Calu3 (cell line): ENCODE measurements at regions not wholly inside any gene's neighbourhood (a gene's known extent, or its start where the extent isn't known, plus 50 kb on each side); places are given as distances from the start of the nearest gene placed in this dataset.
"Not testable (repeated sequence)": the region's sequence is repeated elsewhere in the genome, so short reads cannot be mapped to it uniquely, and the experiment has no call there.

ENCODE experiments used
- BruUV-seq: library from RNA; stranded (reverse); fragments of 400-500 nt; replicated peaks from 2 replicates; lab custom pipeline; 2021; lab: Mats Ljungman, UMichigan
- CTCF ChIA-PET: fragments of 300-600 bp; sonication (Branson Sonifier 250); formaldehyde crosslinking; loops from one replicate; lab custom pipeline; 2022; ENCODE audit warnings: antibody characterized with exemption; lab: Charles Lee
- DNase-seq: peaks from one replicate; pipeline ENCODE4 v3.0.0; 2022
- H3K27ac Mint-ChIP-seq: one replicate; pipeline ENCODE4 v1.8.0; 2022; ENCODE audit warnings: mixed read lengths; ENCODE audit not compliant: unreplicated experiment
- H3K27me3 Mint-ChIP-seq: one replicate; pipeline ENCODE4 v1.8.0; 2022; ENCODE audit warnings: mixed read lengths; ENCODE audit not compliant: unreplicated experiment
- H3K36me3 Mint-ChIP-seq: one replicate; pipeline ENCODE4 v1.8.0; 2022; ENCODE audit warnings: mild to moderate bottlenecking, moderate library complexity, mixed read lengths; ENCODE audit not compliant: insufficient read depth, unreplicated experiment
- H3K4me1 Mint-ChIP-seq: one replicate; pipeline ENCODE4 v1.8.0; 2022; ENCODE audit warnings: mild to moderate bottlenecking, low read depth, mixed read lengths; ENCODE audit not compliant: unreplicated experiment
- H3K4me3 Mint-ChIP-seq: one replicate; pipeline ENCODE4 v1.8.0; 2022; ENCODE audit warnings: mild to moderate bottlenecking, low read depth, moderate library complexity, mixed read lengths; ENCODE audit not compliant: unreplicated experiment
- H3K9me3 Mint-ChIP-seq: one replicate; pipeline ENCODE4 v1.8.0; 2022; ENCODE audit warnings: low read depth, mixed read lengths; ENCODE audit not compliant: unreplicated experiment
- CTCF ChIP-seq: fragments of 200-600 bp; IDR thresholded peaks from one replicate; pipeline ENCODE4 v1.8.0; 2022; ENCODE audit warnings: antibody characterized with exemption; ENCODE audit not compliant: unreplicated experiment
- intact Hi-C: fragments of 100-400 bp; cut with micrococcal nuclease; formaldehyde crosslinking; loops from one replicate; pipeline ENCODE4 v1.10.0; 2022; ENCODE audit not compliant: unreplicated experiment

- Mint-ChIP-seq H3K9me3 (no peaks in the 10 kb centered on the region), H3K4me3 (no peak overlapping the region), H3K36me3 (no peaks in the 10 kb centered on the region), H3K27me3 (peaks cover 14% of the 10 kb centered on the region), H3K4me1 (no peaks in the 10 kb centered on the region), H3K27ac (no peak overlapping the region)
- intact Hi-C loops = no loop called here
- CTCF ChIA-PET = interaction anchor here (0.6 kb wide), 1 partner anchor 191 kb away, joined by 3 read pairs; no protein-coding TSS in a partner anchor
- peak; percentile 21 for DNase-seq
- BruUV-seq = no TSS peak
- no peak for TF ChIP-seq CTCF
These were observed 109.8 kb downstream of the GOSR1 start for GRCh38 chr17:30586818-30587595.

- H3K27ac Mint-ChIP-seq = no peak overlapping the region
- TF ChIP-seq CTCF = no peak
- no peaks in the 10 kb centered on the region for H3K36me3 Mint-ChIP-seq
- peaks cover 14% of the 10 kb centered on the region for H3K27me3 Mint-ChIP-seq
- intact Hi-C loops = no loop called here
- H3K4me3 Mint-ChIP-seq = no peak overlapping the region
- no peaks in the 10 kb centered on the region for H3K9me3 Mint-ChIP-seq
- no peaks in the 10 kb centered on the region for H3K4me1 Mint-ChIP-seq
- no TSS peak for BruUV-seq
- CTCF ChIA-PET = no interaction called here
- no peak for DNase-seq
These were observed 107.6 kb downstream of the GOSR1 start for GRCh38 chr17:30584810-30585209.

GRCh38 chr17:30580916-30581315 lies 103.7 kb downstream of the GOSR1 start:
- no TSS peak for BruUV-seq
- intact Hi-C loops = no loop called here
- TF ChIP-seq CTCF = no peak
- no peak for DNase-seq
- no peak overlapping the region for H3K27ac Mint-ChIP-seq
- H3K4me1 Mint-ChIP-seq = peaks cover 6% of the 10 kb centered on the region
- peaks cover 34% of the 10 kb centered on the region for H3K27me3 Mint-ChIP-seq
- no peaks in the 10 kb centered on the region for H3K9me3 Mint-ChIP-seq
- CTCF ChIA-PET = no interaction called here
- no peaks in the 10 kb centered on the region for H3K36me3 Mint-ChIP-seq
- no peak overlapping the region for H3K4me3 Mint-ChIP-seq

- Mint-ChIP-seq H3K27ac (no peak overlapping the region), H3K4me1 (peaks cover 6% of the 10 kb centered on the region), H3K36me3 (no peaks in the 10 kb centered on the region), H3K27me3 (peaks cover 39% of the 10 kb centered on the region), H3K9me3 (no peaks in the 10 kb centered on the region), H3K4me3 (no peak overlapping the region)
- no peak for TF ChIP-seq CTCF
- DNase-seq = no peak
- intact Hi-C loops = no loop called here
- CTCF ChIA-PET = no interaction called here
- no TSS peak for BruUV-seq
These were observed 102.6 kb downstream of the GOSR1 start for GRCh38 chr17:30579610-30580315.

- H3K27me3 Mint-ChIP-seq = peaks cover 46% of the 10 kb centered on the region
- H3K9me3 Mint-ChIP-seq, H3K4me1 Mint-ChIP-seq, H3K36me3 Mint-ChIP-seq, BruUV-seq, DNase-seq, H3K27ac Mint-ChIP-seq, H3K4me3 Mint-ChIP-seq, intact Hi-C loops: not testable (repeated sequence)
- CTCF ChIA-PET = interaction anchor here (0.6 kb wide), 1 partner anchor 1846 kb away, joined by 3 read pairs; no protein-coding TSS in a partner anchor
These were observed 101.0 kb downstream of the GOSR1 start for GRCh38 chr17:30578015-30578717.
